Activated CD4-positive, alpha-beta T cell treated with anti-CD3 and anti-CD28 coated beads, Interleukin-2, amount 50 U/mL, for 1 hour (primary cell): ENCODE measurements at regions not wholly inside any gene's neighbourhood (a gene's known extent, or its start where the extent isn't known, plus 50 kb on each side); places are given as distances from the start of the nearest gene placed in this dataset.
"Not testable (repeated sequence)": the region's sequence is repeated elsewhere in the genome, so short reads cannot be mapped to it uniquely, and the experiment has no call there.

Experiments used
- DNase-seq: peaks from one replicate; pipeline ENCODE4 v3.0.0-alpha.2; 2020

- DNase-seq = no peak
Measured at GRCh38 chr13:50543782-50544181, 299.7 kb downstream of the DLEU7 start.

GRCh38 chr13:50544211-50544610, 299.3 kb downstream of the DLEU7 start:
- no peak for DNase-seq

GRCh38 chr13:50547175-50547574, 296.3 kb downstream of the DLEU7 start:
- DNase-seq = not testable (repeated sequence)

DNA sequence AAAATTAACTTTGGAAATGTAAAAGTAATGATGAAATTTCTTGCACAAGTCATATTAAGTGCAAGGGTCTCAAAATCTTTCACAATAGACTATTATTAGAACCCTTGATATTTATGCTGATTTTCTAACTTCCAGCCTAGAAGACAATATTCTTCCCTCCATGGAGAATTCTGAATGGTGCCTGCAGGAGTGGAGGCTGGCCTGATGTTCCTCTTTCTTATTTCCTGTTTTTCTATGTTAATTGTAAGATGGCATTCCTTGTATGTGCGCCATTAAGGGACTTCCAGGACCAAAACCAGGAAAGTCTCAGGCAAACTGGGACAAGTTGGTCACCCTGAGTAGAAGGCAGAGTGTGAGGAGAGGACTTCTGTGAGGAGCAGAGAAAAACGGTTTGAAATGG, 294.9 kb downstream of the DLEU7 start:
- no peak for DNase-seq

DNA sequence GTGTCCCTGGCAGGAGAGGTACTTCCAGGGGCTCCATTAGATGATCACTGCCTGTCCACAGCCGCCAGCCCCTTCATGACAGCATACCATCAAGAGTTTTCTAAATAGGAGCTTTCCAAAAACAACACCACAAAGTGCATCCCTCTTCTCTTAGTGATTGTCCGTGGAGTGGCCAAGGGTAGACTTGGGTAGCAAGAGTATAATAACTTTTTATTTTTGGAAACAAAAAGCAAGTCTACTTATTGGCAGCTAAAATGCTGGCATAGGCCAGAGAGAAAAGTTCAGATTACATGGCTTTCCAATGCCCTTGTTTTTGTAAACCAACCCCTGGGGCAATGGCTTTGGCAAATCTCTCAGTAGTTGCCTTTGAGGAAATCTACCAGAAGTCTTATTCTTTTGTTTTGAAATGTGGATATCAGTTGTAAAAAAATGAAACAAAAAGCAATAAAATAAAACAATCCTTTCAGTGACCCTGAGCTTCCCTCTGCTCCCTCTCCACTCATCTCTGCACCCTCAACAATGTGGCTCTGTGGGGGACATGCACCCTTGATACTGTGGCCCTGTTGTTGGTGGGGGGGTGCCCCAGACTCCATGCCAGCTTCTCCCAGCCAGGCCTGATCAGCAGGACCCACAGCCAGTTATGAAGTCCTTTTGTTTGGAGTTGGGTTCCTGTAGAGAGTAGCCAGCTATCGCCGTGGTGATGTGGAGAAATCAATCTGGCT, 294.1 kb downstream of the DLEU7 start:
- DNase-seq = no peak

- DNase-seq = no peak
Measured at GRCh38 chr13:50550151-50550550, 293.3 kb downstream of the DLEU7 start.

DNA sequence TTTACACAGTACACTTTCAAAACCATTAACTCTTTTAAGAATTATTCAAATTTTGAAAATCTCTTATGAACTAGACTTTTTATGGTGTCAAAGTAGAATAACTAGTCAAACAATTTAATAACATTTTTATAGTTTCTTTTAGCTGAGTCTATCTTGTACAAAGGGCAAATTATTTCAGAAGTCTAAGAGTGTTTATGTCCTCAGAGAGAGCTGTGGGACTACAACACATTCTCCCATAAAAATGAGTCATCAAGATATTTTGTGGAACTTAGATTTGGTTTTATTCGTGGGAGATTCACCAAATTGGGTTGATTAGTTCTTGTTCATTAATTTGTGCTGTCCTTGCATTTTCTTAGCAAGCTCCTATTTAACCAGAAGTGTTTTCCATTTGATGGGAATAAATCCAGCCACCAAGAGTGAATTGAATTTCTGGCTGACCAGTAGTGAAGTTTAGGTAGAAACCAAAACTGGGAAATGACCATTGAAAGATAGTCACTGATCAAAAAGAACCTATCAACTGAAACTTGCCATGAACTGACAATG, 291.0 kb downstream of the DLEU7 start:
- DNase-seq = no peak

- DNase-seq = no peak
Measured at GRCh38 chr13:50561739-50562138, 281.8 kb downstream of the DLEU7 start.

DNA sequence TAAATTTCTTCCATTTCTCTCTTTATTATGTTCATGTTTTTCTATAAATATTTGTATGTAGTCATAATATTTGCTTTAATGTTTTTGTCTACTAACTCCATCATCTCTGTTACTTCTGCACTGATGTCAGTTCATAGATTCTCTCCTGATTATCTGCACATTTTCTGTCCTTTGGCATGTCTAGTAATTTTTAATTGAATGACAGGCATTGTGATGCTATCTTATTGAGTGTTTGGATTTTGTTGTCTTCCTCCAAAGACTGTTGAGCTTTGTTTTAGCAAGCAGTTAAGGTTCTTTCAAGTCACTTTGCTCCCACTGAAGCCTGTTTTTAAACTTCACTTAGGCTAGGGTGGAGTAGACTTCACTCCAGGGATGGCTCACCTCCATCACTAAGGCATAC, 276.8 kb downstream of the DLEU7 start:
- DNase-seq = no peak

DNA sequence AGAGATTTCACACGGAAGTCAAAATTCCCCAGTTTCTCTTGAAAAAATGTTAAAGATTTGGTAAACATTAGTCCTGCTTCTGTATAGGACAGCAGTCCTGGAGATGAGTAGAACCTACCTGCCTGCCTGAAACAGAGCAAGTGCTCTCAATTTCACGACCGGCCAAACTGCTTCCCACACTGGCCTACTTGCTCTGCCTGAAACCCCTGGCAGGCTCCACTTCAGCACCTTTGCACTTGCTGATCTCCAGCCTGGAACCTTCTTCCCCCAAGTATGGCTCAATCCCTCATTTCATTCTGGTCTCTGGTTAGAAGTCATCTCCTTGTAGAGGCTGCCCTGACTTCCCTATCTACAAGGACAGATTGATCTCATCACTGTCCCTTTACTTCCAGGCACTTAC, 271.4 kb downstream of the DLEU7 start:
- DNase-seq = no peak

GRCh38 chr13:50573066-50573465, 270.4 kb downstream of the DLEU7 start:
- no peak for DNase-seq

- no peak for DNase-seq
Measured at GRCh38 chr13:50574731-50575130, 268.8 kb downstream of the DLEU7 start.

- DNase-seq = no peak
Measured at GRCh38 chr13:50575138-50575537, 268.4 kb downstream of the DLEU7 start.

- DNase-seq = no peak
Measured at GRCh38 chr13:50576156-50576555, 267.3 kb downstream of the DLEU7 start.

- no peak for DNase-seq
Measured at GRCh38 chr13:50577806-50578205, 265.7 kb downstream of the DLEU7 start.

- no peak for DNase-seq
Measured at GRCh38 chr13:50580684-50581305, 262.7 kb downstream of the DLEU7 start.

DNA sequence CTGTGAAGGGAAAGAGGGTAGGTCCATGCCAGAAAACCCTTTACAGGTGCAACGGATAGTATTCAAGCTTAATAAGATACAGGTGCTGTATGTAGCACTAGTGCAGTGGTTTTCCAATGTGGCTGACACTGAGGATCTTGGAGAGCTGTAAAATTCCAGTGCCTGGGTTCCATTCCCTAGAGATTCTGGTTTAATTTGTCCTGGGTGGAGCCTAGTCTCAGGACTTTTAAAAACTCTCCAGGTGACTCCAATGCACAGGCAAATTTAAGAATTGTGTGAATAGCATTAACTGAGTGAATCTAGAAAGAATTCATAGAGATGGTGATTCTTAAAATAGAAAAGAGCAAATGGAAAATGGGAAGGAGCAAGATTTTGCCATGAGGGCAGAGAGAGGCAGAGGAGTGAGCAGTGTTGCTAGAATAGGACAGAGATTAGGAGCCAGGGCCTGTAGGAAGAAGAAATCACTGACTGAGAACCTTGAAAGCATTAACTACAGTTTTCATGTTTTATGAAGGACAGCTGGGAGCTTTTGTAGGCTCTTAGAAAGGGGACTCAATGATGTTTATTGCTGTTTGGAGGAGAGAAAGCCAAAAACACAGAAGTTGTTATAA, 261.8 kb downstream of the DLEU7 start:
- DNase-seq = no peak

DNA sequence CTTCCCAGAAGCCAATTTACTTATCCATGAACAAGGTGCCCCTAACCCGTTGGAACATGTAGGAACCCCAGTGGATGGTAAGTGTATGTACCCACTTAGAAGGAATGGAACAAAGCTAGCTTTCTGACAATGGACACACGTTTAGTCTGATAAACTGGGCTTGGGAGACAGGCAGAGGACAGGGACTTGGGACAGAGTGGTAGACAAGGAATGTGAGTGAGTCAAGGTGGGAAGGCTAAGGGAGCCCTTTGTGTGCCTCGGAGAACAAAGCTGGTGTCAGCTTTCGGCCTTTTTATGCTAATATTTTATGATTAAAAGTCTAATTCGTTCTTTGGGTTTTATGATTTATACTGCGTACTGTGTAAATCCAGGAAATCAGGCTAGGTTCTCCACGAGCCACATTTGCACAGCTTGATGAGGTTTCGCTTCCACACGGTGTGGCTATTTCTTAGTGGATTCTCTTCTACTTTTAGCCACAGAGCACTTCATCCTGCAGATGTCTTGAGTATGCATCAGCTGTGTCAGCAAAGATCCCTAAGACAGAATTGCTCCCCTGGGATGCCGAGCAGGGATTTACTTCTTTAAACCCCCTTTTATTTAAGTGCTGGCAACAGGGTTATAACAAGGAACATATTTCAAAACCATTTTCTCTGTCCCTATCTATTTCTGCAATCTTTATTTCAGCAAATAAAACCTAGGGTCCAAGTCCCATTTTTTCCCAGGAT, 258.5 kb downstream of the DLEU7 start:
- no peak for DNase-seq

DNA sequence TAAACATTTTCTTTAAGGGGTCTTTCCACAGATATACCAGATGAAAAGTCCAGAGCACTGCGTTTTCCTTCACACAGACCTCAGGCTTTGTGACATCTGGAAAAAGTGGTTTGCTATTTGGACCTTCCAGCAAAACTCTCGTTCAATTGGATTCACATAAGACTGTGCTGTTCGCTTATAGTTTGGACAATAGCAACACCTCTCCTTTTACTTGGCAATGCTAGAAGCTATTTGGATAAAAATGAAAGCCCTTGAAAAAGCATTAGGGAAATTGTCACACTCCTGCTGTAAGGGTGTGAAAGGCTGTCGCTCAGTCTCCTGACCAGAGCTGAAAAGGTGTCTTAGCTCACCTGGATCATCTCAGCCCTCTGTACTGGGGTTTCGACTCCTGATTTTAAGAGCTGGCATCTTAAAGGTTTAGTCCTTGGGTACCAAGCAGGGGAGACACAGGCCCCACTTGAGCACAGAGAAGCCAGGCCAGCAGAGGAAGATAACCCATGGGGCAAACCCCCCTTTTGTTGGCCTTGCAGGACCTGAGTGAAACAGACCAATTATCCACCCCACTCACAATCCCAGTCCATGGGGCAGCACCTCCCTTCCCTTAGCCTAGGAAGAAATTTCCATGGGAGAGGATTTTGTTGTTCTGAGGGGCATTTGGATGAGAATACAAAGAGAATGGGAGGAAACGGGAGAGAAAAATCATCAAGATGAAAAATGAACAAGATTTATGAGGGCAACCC, 257.6 kb downstream of the DLEU7 start:
- DNase-seq = no peak

DNA sequence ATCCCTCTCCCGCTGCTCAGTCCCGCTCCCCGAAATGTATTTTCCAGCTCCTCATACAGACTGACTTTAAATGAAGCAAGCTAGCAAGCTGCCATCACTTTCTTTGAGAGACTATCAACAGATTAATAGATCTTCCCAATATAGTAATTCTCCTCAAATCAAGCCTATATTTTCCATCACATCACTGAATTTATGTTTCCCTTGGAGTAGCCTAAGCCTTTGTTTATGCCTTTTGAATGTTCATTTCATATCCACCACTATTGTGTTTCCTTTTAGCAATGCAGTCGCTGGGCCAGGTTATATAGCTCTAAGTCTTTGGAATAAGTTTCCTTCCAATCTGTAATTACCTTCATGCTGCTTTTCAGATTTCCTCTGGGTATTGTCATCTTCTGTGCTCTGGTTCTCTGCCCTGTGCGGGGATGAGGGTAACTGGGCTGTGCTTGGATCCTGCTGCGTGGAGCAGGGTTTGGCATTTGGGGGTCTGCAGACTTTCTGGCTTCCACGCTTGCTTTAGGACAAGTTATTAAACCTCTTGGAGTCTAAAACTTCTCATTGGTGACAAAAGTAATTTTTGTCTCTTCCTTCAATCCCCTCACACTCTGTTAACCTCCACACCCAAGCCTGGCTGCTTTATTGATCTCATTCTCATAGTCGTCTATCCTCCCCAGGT, 256.9 kb downstream of the DLEU7 start:
- DNase-seq = no peak

DNA sequence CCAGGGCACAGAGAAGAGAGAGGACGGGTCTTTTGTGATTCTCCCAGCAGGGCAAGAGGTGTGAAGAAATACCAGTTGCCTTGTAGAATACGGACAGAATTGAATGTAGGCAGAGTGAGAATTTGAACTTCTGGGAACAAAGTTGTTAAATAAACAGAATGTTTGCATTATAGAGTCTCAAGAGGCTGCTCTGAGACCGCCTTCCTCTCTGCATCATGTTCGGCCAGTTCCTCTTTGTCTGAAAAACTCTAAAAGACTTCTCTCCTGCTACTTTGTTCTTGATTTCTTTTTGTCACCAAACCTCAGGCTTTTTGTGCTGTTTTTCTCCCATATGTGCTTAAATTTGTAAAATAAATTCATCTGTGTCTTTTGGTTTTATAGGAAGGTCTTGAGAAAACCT, 256.4 kb downstream of the DLEU7 start:
- DNase-seq = no peak
